22Rv1 (cell line): ENCODE measurements at regions not wholly inside any gene's neighbourhood (a gene's known extent, or its start where the extent isn't known, plus 50 kb on each side); places are given as distances from the start of the nearest gene placed in this dataset.

ENCODE experiments used
- H3K27ac ChIP-seq: fragments of 450-650 bp; 2 replicates; pipeline ENCODE4 v1.5.1; 2017
- CTCF ChIP-seq: fragments of 450-650 bp; IDR thresholded peaks from 2 replicates; pipeline ENCODE4 v1.5.1; 2017; ENCODE audit warnings: mild to moderate bottlenecking
- ZFX ChIP-seq: fragments of 450-650 bp; IDR thresholded peaks from 2 replicates; pipeline ENCODE4 v1.6.1; 2017; ENCODE audit warnings: antibody characterized with exemption, borderline replicate concordance

- no peak overlapping the region for H3K27ac ChIP-seq
- TF ChIP-seq CTCF, result no peak
- TF ChIP-seq ZFX, result no peak
These were observed 436.3 kb downstream of the KLHL13 start for GRCh38 chrX:117680286-117680685.

- TF ChIP-seq CTCF (no peak), ZFX (no peak)
- H3K27ac ChIP-seq, result no peak overlapping the region
These were observed 463.2 kb downstream of the KLHL13 start for GRCh38 chrX:117653396-117653795.

- no peak overlapping the region for H3K27ac ChIP-seq
- TF ChIP-seq CTCF, result no peak
- TF ChIP-seq ZFX, result no peak
These were observed 471.0 kb downstream of the KLHL13 start for GRCh38 chrX:117645639-117646038.

GRCh38 chrX:117641913-117642656 lies 474.5 kb downstream of the KLHL13 start:
- no peak for TF ChIP-seq ZFX
- TF ChIP-seq CTCF, result no peak
- H3K27ac ChIP-seq, result no peak overlapping the region

GRCh38 chrX:117636826-117637225 lies 479.8 kb downstream of the KLHL13 start:
- TF ChIP-seq CTCF, result no peak
- no peak for TF ChIP-seq ZFX
- H3K27ac ChIP-seq, result no peak overlapping the region

- H3K27ac ChIP-seq, result no peak overlapping the region
- TF ChIP-seq CTCF (no peak), ZFX (no peak)
These were observed 483.3 kb downstream of the KLHL13 start for GRCh38 chrX:117633277-117633676.

GRCh38 chrX:117628381-117628780 lies 488.2 kb downstream of the KLHL13 start:
- TF ChIP-seq CTCF (no peak), ZFX (no peak)

More at GRCh38 chrX:117628381-117628780, 488.2 kb downstream of the KLHL13 start:
- no peak overlapping the region for H3K27ac ChIP-seq
